VCaP (cell line): ENCODE measurements at regions not wholly inside any gene's neighbourhood (a gene's known extent, or its start where the extent isn't known, plus 50 kb on each side); places are given as distances from the start of the nearest gene placed in this dataset.

ENCODE experiments used
- H3K27ac ChIP-seq: fragments of 450-650 bp; 2 replicates; pipeline ENCODE4 v1.5.1; 2017
- TF ChIP-seq, protein P1 (sequence below): fragments of 450-650 bp; conservative IDR thresholded peaks from 2 replicates; pipeline ENCODE4 v1.5.1; 2017; ENCODE audit warnings: mild to moderate bottlenecking, moderate library complexity

DNA sequence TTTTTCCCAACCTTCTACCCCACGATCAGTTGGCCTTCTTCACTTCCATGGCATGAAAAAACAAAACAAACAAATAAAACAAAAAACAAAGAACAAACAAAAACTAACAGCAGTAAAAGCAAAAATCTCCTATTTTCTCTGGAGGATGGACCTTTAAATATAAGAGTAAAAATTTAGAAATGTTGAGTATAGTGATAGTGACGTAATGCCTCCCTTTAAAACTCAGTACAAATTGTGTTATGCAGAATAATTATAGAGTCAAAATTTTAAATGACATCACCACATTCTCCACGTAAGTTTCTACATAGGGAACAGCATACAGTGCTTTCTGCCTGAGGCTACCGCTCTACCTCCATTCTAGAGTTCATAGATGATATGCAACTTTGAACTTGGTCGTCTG is 2156.4 kb downstream of the PCDH7 start:
- TF ChIP-seq, protein P1, sequence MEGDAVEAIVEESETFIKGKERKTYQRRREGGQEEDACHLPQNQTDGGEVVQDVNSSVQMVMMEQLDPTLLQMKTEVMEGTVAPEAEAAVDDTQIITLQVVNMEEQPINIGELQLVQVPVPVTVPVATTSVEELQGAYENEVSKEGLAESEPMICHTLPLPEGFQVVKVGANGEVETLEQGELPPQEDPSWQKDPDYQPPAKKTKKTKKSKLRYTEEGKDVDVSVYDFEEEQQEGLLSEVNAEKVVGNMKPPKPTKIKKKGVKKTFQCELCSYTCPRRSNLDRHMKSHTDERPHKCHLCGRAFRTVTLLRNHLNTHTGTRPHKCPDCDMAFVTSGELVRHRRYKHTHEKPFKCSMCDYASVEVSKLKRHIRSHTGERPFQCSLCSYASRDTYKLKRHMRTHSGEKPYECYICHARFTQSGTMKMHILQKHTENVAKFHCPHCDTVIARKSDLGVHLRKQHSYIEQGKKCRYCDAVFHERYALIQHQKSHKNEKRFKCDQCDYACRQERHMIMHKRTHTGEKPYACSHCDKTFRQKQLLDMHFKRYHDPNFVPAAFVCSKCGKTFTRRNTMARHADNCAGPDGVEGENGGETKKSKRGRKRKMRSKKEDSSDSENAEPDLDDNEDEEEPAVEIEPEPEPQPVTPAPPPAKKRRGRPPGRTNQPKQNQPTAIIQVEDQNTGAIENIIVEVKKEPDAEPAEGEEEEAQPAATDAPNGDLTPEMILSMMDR, result no peak

DNA sequence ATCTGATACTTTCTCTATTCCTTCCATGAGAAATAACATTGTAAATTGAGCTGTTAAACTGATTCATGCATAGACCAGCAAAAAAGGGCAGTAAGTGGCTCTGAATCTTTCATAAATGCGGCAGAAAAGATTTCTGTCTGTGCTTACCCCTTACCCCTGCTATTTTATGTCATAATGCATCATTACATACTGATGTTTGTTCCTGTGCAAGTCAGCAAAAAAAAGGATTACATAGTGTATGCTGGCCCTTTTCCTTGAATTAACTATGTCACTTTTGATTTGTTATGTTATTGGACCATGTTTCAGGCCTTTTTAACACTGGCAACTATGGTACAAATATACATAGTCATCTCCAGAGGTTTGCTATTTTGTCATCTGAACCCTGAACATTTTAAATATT is 2159.7 kb downstream of the PCDH7 start:
- TF ChIP-seq, protein P1, result no peak
- no peak overlapping the region for H3K27ac ChIP-seq

More for the DNA sequence above, 2156.4 kb downstream of the PCDH7 start:
- no peak overlapping the region for H3K27ac ChIP-seq

DNA sequence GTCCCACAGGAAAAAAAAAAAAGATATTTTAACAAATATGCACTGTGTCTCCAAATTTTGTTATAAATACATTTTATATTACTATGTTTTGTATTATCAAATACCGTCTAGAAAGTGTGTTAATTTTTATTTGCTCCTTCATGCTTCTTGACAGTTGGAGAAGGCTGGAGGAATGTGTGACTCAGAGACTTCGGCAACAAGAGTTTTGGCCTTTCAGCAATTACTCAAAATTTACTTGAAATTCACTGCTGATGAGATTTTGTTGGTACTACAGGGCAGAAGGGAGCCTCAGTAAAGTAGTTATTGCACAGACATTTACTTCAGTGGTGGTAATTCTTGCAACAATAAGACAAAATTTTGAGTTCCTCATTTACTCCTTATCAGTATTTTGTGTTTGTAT is 2164.0 kb downstream of the PCDH7 start:
- TF ChIP-seq, protein P1, result no peak
- no peak overlapping the region for H3K27ac ChIP-seq

DNA sequence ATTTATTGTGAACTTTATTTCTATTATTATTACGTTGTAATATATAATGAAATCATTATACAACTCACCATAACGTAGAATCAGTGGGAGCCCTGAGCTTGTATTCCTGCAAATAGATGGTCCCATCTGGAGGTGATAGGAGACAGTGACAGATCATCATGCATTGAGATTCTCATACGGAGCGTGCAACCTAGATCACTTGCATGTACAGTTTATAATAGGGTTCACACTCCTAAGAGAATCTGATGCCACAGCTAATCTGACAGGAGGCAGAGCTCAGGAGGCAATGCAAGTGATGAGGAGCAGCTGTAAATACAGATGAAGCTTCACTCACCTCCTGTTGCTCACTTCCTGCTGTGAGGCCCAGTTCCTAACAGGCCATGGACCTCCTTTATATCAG is 2170.2 kb downstream of the PCDH7 start:
- TF ChIP-seq, protein P1, result no peak
- H3K27ac ChIP-seq, result no peak overlapping the region

DNA sequence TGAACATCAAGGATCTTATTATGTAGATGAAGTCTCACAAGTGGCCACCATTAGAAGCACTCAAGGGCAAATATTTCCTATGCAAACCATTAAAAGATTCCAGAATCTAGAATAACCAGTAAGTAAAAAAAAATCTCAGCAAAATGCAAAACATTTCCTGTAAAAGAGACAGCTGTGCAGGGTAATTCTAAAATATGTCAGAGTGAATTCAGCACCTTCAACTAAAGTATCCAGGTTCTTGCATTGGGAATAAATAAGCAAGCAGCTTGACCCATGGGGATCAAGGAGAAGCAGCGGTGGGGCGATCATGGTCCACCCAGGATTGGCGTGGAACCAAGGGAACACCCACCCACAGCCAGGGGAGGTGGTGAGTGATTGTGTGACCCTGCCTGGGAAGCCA is 2188.9 kb downstream of the PCDH7 start:
- TF ChIP-seq, protein P1, result no peak
- no peak overlapping the region for H3K27ac ChIP-seq

DNA sequence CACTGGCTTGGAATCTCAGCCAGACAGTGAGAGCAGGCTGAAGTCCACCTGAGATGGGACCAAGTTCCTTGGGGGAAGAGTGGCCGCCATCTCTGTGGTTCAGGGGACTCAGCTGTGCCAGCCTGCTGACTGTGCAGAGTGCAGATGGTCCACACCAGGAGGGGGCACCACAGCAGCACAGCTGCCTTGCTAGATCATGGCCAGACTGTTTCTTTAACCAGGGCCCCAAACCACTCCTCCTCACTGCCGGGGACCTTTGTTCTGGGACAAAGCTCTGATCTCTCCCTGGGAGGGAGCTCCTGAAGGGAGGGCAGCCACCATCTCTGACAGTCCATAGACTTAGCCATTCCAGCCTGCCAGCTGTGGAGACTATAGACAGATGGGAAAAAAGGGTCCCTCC is 2189.6 kb downstream of the PCDH7 start:
- no peak overlapping the region for H3K27ac ChIP-seq
- TF ChIP-seq, protein P1, result no peak

DNA sequence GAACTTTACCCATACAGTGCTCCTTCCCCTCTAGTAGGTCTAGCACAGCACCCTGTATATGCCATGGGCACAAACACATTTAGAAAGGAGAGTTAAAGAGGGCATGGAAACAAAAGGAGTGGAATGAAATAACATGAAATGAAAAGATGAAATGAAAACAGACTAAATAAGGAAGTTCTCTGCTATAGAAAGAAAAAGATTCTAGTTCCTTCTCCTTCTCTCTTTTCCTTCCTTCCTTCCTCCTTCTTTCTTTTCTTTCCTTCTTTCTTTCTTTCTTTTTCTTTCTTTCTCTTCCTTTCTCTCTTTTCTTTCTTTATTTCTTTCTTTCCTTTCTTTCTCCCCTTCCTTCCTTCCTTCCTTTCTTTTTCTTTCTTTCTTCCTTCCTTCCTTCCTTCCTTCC is 2197.4 kb downstream of the PCDH7 start:
- H3K27ac ChIP-seq, result no peak overlapping the region
- TF ChIP-seq, protein P1, result no peak
